Lower leg skin (tissue), 3 donors: ENCODE measurements at regions not wholly inside any gene's neighbourhood (a gene's known extent, or its start where the extent isn't known, plus 50 kb on each side); places are given as distances from the start of the nearest gene placed in this dataset.

Source experiments
- CTCF ChIP-seq, 3 donors: fragments of 450-650 bp; IDR thresholded peaks; one replicate each; pipeline ENCODE4 v1.5.1; 2016; ENCODE audit warnings: antibody characterized with exemption in 3 of 3, mild to moderate bottlenecking in 3 of 3, moderate library complexity in 2 of 3
- POLR2A ChIP-seq, 2 donors: fragments of 450-650 bp; IDR thresholded peaks; one replicate each; pipeline ENCODE4 v1.6.1; 2016 to 2017; ENCODE audit warnings: antibody characterized with exemption in 2 of 2, mild to moderate bottlenecking in 1 of 2, moderate library complexity in 1 of 2

DNA sequence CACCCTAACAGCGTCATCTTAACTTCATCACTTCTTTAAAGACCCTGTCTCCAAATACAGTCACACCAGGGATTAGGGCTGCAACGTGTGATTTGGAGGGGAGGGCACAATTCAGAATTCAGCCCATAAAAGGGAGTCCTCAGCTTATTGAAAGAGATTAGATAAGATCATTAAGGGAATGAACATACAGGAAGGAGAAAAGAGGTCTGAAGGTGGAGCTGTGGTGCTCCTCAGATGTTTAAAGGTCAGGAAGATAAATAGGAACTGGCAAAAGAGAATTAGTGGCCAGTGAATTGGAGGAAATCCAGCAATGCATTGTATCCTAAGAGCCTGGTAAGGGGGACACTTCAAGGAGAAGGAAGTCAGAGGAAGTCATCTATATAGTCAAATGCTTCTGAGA is 113.5 kb downstream of the PROX1 start:
- TF ChIP-seq CTCF (IDR thresholded peaks at IDR 0.05) (no peak), POLR2A (IDR thresholded peaks at IDR 0.05) (no peak)
